GM18520 (cell line): ENCODE measurements at regions not wholly inside any gene's neighbourhood (a gene's known extent, or its start where the extent isn't known, plus 50 kb on each side); places are given as distances from the start of the nearest gene placed in this dataset.
"Not testable (repeated sequence)": the region's sequence is repeated elsewhere in the genome, so short reads cannot be mapped to it uniquely, and the experiment has no call there.

Experiments used
- ATAC-seq: cut with Tn5 transposase; IDR thresholded peaks from one replicate; pipeline ENCODE4 v1.9.1; 2021; ENCODE audit not compliant: unreplicated experiment

DNA sequence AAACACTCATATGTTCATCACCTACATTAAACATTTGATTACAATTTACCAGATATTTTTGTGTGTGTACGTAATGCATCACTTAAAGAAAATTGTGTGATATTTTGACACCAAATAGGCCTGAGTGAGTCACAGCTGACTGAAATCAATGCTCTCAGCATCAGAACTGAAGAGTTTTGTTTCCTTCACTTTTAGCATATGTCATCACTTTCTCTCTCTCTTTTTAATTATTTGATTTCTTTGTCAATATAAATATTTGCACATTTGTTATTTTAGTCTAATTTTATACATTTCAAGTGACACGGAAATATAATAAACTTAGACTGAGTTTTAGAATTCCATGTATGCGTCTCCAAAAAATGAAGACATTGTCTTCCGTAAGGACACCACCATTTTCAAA is 545.3 kb downstream of the PTPRC start:
- ATAC-seq, result no peak

- no peak for ATAC-seq
Observed at GRCh38 chr1:199194862-199195261, 556.0 kb downstream of the PTPRC start.

- no peak for ATAC-seq
Observed at GRCh38 chr1:199197695-199198094, 558.9 kb downstream of the PTPRC start.

DNA sequence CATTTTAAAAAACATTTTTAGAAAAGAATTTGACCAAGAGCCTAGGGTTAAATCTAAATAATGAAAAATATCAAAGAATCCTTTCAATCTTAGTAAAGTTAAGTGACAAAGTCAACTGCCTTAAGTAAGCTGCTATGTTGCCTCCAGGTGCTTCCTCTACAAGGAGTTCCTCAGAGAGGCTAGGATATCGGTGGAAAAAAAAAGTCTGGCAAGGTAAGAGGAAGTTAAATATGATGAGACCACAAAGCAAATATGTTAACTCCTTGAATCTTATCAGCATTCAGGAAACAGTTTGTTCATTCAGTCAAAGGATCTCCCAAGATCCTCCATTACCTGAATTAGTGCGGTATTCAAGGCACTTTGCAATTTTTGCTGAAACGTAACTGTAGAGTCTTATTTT is 563.5 kb downstream of the PTPRC start:
- ATAC-seq, result no peak

- no peak for ATAC-seq
Observed at GRCh38 chr1:199204231-199204630, 565.4 kb downstream of the PTPRC start.

DNA sequence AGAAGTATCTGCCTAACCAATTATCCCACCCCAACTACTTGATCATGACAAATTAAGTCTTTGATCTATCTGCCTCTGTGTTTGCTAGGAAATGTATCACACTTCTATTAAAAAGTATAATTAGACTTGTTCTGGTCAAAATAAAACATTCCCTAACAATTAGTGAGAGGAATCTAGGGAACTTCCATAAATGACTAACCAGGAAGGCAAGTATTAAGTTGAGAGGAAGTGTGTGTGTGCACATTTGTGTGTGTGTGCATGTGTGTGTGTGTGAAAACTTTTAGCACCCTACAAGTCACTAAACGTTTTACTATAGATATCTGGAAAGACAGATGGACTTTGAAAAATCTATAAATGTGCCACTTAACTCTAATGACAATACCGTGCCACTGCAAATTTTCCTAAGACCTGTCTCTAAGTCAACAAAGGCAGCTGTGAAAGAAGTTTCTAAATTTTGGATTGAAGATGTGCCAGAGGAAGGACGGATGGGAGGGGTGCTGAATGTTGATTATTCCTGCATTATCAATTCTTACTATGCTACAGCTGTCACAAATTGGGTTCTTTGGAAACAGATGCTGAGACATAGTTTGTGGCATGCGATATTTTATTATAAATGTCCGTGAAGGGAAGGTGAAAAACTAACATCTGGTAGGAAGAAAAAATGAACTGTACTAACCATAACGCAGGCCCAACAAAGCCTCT is 567.1 kb downstream of the PTPRC start:
- no peak for ATAC-seq

DNA sequence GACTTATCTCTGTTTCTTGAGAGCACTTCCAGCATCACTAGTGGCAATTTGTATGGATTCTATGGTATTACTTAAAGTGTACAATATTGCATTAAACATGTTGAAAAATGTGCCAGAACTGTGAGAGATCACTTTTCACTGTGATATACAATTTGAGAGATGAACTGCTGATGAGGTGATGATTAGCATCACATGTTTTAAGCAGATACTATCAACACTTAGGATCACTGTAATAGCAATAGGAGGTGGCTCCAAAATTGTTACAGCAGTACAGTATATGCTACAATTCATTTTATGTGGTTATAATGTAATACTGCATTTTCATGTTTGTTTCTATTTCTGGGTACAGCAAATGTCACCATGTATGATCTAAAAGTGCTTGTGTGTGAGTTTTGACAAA is 570.0 kb downstream of the PTPRC start:
- no peak for ATAC-seq

- no peak for ATAC-seq
Observed at GRCh38 chr1:199218065-199218464, 579.2 kb downstream of the PTPRC start.

DNA sequence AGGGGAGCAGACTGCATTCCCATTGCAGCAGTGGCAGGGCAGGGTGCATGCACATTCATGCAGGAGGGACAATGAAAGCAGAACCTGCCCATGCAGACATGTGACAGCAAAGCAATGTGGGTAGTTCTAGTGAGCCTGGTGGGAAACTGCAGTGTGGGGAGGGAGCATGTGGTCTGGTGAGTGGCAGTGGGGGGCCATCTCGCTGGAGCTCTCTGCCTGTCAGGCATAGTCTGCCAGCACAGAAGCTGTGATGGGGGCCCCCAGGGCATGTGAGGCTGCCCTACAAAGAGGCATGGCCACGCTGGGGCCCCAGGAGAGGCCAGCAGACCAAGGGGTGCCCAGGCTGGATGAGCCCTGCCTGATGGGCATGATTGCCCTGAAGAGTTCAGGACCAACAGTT is 579.7 kb downstream of the PTPRC start:
- ATAC-seq, result no peak

DNA sequence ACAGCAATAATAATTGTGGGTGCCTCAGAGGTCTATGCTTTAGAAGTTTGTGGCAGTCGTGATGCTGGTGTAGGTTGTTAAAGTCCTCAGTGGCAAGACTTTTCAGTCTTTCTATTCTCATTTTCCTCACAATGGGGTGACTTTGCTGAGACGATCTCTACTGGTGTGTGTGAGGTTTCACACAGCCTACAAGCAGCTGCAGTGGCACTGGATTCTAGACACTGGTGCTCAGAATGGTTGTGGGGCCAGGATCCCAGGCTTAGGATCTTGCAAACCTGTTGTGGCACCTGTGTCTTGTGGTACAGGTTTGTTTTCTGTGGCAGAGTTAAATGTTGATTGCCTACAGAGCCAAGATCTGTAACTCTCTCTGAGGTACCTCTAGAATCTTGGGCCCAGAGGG is 581.2 kb downstream of the PTPRC start:
- no peak for ATAC-seq

DNA sequence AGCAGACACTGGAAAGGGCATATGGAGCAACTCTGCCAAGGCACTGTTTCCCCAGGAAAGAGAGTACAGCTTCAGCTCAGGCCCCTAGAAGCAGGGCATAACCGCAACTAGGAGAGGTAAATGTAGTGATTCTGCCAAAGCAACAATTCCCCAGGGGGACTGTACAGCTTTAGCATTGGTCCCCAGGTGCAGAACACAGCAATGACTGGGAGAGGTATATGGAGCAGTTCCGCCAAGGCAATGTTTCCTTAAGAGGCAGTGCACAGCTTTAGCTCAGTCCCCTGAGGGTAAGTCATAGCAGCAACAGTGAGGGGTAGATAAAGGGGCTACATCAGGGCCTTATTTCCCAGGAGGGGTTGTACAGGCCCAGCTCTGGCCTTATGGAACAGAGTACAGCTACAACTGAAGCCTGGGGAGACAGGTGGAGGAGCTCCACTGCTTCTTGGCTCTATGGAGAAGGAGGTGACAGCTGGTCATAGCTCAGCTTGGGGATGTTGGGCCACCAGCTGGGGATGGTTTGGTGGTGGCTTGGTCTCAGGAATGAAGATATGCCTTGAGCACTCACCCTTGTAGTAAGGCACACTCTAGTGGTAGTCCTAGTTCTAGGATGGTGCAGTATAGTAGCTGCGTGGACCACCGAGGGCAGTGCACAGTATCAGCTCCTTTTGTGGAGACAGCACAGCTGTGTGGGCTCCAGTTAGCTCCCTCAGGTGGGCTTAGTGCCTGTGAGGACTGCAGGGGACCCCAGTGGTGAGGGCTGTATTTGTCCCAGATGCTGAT is 582.7 kb downstream of the PTPRC start:
- no peak for ATAC-seq

- ATAC-seq, result no peak
Observed at GRCh38 chr1:199223936-199224335, 585.1 kb downstream of the PTPRC start.

- peak; percentile 82 for ATAC-seq
Observed at GRCh38 chr1:199226163-199226562, 587.3 kb downstream of the PTPRC start.

DNA sequence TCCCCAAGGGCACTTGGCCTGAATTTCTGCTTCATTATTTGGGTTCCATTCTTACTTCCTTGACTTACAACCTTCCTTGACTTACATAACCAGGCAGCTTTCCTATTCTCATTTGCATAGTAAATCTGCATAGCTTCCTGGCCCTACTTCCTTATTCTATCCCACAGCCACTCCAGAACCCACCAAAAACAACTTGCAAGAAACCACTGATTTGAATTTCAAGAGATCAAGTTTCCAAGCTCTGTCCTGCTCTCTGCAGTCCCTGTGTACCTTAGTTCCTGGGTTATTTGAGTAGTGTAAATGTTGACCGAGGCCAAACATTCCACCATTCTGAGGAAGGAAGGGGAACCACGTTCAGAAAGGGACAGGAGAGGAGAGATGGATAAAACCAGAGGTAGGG is 603.3 kb downstream of the PTPRC start:
- no peak for ATAC-seq

GRCh38 chr1:199242601-199243000 is 603.8 kb downstream of the PTPRC start:
- ATAC-seq, result no peak

- peak; percentile 99 for ATAC-seq
Observed at GRCh38 chr1:199243423-199244061, 604.7 kb downstream of the PTPRC start.

- ATAC-seq, result no peak
Observed at GRCh38 chr1:199245946-199246345, 607.1 kb downstream of the PTPRC start.

DNA sequence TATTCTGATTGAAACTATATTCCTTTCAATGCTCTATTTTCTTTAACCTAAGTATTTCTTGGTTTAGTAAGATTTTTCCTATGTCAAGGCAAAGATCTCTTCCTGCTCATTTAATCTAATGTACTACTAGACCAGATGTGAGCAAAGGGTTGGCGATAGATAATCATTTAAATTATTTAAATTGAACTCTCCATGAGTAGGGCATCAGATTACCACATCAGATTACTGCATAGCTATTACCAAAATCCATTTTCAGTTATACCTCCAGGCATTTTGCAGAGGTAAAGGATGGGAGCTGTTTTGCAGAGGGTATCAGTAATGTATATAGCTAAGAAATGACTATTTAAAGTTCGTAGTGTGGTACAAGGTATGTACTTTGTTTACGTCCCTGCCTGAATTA is 607.9 kb downstream of the PTPRC start:
- ATAC-seq, result no peak

- no peak for ATAC-seq
Observed at GRCh38 chr1:199247891-199248290, 609.1 kb downstream of the PTPRC start.

DNA sequence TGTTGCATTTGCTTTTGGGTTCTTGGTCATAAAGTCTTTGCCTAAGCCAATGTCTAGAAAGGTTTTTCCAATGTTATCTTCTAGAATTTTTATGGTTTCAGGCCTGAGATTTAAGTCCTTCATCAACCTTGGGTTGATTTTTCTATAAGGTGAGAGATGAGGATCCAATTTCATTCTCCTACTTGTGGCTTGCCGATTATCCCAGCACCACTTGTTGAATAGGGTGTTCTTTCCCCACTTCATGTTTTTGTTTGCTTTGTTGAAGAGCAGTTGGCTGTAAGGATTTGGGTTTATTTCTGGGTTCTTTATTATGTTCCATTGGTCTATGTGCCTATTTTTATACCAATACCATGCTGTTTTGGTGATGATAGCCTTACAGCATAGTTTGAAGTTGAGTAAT is 615.2 kb downstream of the PTPRC start:
- ATAC-seq, result not testable (repeated sequence)

GRCh38 chr1:199261328-199261727 is 622.5 kb downstream of the PTPRC start:
- ATAC-seq, result no peak

- no peak for ATAC-seq
Observed at GRCh38 chr1:199264283-199264682, 625.4 kb downstream of the PTPRC start.
